ENCODE measurements at regions not wholly inside any gene's neighbourhood (a gene's known extent, or its start where the extent isn't known, plus 50 kb on each side); places are given as distances from the start of the nearest gene placed in this dataset.

DNA sequence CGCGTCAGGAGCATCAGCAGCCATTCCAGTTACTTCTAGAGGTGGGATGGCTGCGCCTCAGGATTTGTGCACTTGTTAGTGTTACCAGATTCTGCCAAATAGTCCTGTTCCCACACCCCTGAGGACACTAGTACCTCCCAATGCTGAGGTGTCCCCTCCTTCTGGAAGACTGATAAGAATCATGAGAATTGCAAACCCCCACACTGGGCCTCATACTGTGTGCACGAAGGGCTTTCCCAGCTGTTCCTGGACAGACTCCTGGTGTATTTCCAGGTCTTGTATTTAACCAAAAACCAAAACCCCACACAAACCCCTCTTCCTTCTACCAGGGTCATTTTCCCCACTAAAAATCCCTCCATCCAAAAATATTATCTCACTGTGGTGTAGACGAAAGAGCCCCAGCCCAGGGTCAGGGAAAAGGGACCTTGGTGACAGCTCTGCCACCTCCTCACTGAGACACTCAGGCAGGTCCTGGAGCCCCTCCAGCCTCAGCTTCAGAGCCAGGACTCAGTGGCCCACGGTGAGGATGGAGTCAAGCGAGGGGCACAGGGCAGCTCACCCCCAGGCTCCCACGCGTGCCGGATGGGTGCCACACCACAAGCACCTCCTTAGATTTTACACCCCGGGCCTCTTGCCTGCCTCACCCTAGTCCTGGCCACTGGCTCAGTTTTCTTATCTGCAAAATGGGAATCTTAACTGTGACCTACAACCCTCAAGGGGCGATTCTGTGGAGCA is 131.4 kb upstream of the RUNX3 start:
- DNase-seq (ENCODE audit: low read depth in 3 of 3, low spot score in 1 of 3): no peak

DNA sequence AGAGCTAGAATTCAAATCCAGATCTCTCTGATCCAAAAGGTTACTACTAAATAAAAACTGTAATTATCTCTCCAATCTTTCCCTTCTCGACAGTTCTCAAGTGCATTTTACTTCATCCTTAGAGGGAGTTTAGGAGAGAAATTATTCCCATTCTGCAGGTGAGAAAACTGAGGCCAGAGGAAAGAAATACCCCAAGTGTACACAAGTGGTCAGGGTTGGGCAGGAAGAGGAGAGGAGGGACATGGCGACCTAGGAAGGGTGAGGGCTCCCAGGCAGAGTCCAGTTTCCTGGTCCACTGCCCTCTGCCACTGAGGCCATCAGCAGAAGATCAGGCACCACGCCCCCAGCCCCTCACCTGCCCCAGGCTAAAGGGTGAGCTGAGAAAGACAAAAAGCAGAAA is 127.1 kb upstream of the RUNX3 start:
- no peak for DNase-seq (ENCODE audit: low read depth in 3 of 3, low spot score in 1 of 3)

DNA sequence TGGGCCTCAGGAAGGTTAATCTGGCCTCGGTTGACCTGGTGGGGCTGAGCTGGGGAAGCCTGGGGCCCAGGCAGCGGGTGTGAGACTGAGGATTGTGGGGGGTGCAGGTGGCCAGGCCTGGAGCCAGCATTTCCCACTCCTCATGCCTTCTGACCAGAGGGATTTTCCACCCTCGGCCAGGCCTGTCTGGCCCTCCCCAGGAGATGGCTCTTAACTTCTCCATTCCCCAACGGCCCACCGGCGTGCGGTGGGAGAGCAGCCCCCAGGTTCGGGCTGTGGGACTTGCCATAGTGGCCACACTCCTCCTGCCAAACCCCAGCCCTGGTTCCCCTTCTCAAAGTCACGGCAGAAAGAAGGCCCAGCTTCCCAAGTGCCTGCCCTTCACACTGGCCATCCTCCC is 126.5 kb upstream of the RUNX3 start:
- no peak for DNase-seq (ENCODE audit: low read depth in 3 of 3, low spot score in 1 of 3)

DNA sequence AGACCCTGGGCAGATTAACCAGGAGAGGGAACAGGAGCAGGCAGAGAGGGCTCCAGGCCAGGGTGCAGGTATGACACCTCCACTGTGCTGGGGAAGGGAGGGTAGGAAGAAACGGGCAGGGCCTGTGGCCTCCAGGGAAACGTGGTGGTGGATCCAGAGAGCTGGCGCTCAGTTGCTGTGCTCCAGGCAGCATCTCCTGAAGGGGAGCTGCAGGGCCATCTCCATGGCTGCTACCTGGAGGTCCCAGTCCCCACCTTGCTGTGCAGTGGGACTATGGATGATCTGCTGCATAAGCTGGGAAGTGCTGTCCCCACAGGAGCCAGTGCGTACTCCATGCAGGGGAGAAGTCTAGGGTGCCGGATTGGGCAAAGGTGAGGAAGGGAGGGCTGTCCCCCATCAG is 125.9 kb upstream of the RUNX3 start:
- DNase-seq (ENCODE audit: low read depth in 3 of 3, low spot score in 1 of 3): no peak

DNA sequence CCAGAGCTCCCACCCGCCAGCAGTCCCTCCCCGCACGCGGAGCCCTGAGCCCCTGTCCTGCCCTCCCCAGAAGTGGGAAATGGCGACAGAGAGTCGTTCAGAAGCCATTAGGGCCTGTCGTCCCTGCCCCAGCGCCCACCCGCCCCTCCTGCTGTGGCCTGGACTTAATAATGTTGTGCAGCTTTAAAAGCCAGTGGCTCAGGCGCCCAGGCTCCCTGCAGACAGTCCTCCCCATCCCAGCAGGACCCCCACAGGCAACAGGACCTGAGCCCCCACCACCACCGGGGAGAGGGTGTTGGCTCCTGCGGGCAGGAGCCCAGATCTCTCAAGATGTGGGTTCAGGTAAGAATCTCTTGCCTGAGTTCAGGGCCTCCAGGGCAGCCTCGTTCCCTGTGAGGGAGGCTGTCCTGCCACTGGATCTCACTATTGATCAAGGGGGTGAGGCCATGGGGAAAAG is 125.3 kb upstream of the RUNX3 start:
- no peak for DNase-seq (ENCODE audit: low read depth in 3 of 3, low spot score in 1 of 3)

DNA sequence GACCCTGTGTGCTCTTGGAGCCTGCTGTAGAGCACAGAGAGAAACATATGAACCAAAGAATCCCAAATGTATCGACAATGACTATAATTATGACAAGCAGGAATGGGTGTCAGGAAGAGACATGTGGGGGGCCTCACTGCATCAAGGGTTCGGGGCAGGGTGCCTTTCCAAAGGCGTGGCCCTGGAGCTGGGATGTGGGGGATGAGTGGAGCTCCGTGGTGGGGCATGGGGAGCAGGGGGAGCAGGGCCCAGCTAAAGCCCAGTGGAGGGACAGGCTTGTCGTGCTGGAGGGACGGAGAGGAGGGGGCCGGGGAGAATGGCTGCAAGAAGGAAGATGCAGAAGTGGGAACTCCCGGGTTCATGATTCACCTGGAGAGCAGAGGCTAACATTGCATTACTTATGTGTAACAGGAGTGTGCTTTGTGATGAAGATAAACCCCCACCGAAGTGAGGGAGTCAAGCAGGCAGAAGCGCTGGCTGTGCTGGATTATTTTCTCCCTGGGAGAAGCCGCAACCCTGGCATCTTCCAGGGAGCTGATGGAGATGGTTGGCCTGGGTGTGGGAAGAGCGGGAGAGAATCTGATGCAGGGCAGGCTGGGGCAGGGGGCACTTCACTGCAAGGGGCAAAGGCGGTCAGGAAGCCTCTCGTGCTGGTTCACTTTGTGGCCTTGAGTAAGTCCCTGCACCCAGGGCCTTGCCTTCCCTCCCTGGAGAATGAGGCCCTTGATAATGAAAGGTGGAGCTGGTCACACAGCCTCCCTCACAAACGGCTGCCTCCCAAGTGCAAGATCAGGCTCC is 124.6 kb upstream of the RUNX3 start:
- no peak for DNase-seq (ENCODE audit: low read depth in 3 of 3, low spot score in 1 of 3)

DNA sequence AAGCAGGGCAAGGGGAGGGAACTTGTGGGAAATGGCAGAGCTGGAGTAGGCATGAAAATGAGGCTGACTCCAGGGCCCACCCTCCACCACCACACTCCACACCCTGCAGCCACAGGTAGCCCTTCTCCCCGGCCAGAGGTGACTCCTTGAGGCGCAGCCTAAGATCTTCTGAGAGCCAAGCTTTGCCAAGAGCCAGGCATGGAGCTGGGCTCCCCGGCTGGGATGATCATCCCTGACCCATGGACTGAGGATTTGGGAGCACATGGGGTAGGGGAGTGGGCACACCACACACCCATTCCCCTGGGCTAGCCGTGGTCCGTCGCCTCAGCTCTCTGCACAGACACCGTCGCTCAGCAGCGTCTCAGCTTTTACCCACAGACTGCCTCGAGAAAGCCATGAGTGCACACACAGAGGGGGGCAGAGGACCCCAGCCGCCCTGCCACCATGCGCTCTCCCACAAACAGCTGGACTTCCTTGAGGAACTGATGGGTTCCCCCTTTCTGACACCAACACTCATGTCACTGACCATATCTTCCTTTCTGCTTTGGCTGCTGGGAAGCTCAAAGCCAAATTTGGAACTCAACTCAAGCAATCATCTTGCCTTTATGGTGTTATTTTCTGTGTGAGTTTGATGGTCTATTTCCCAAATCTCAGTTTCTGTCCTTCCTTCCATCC is 123.6 kb upstream of the RUNX3 start:
- no peak for DNase-seq (ENCODE audit: low read depth in 3 of 3, low spot score in 1 of 3)

DNA sequence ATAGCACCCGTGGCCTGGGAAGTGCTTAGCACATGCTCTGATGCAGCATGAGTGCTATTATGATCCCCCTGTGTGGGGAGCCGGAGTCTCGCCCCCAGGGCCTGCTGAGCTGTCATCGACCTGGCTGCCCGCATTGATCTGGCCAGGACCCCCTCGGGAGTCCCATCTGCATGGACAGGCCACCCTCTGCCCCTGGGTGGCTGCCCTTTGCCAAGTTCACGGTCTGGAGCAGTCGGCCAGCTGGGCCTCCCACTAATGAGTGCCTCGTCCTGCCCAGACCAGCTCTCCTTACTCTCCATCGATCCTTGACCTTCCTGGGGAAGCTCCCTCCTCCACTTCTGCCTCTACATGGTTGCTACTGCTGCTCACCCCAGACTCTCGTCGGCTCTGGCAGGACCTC is 121.8 kb upstream of the RUNX3 start:
- DNase-seq (ENCODE audit: low read depth in 3 of 3, low spot score in 1 of 3): no peak

DNA sequence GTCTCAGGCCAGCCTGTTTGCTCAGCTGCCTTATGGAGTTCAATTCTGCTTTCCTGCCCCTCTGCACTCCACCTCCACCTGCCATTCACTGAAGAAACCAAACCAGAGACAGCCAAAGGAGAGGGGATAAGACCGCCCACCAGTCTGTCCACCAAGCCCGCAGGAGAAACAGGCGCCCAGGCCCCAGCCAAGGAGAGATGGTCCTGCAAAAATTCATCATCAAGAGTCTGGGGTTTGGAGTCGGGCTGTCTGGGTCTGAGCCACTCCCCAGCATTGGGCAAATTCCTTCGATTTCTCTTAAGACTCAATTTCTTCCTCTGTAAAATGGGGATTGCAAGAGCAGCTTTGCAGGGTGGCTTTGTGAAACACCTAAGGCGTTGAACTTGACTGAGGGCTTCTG is 121.4 kb upstream of the RUNX3 start:
- DNase-seq (ENCODE audit: low read depth in 3 of 3, low spot score in 1 of 3): no peak

DNA sequence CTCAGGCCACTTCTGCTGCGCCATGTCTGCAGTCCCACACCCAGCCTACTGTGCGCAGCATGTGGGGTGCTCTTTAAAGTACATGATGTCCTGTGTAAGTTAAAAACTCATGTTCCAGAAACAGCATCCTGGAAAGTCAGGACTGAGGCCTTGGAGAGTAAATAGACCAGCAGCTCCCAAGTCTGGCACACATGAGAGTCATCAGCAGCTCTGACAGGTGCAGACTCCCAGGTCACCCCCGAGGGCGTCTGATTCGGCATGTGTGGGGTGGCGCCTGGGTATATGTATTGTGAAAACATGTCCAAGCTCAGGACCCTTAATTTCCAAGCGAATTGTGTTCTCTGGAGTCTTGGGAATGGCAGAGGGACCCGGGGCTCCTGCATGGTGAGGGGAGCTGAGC is 120.1 kb upstream of the RUNX3 start:
- DNase-seq (ENCODE audit: low read depth in 3 of 3, low spot score in 1 of 3): no peak

DNA sequence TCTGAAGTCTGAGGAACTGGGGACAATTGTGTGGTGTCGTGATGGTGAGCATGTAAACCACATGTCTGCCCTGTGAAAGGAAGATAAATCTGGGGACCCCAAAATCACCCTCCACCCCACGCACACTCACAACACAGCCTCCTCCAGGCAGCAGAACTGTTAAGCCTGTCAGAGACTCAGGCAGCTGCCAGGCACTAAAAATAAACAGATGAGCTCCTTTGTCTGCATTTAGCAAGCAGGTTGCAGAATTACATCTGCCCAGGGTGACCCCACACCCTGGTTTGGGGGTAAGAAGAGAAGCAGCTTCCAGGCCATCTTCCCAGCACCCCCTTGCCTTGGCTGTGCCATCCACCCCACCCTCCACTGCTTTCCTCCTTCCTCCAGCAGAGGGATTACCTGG is 119.1 kb upstream of the RUNX3 start:
- no peak for DNase-seq (ENCODE audit: low read depth in 3 of 3, low spot score in 1 of 3)

DNA sequence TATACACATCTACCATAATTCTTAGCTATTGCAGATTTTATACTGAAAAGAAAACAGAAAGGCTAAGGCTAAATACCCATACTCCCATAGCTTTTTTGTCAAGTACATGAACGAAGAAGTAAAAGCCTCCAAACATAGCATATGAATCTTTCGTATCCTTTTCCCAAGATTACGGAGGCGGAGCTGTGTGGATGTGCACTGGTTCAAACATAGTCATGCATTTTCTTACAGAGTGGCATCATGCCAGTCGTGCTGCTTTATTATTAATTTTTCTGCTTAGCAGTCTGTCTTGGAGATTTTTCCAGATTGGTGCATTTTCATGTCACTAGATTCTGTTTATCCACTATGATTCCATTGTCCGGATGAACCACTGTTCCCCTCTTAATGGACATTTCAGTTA is 118.7 kb upstream of the RUNX3 start:
- no peak for DNase-seq (ENCODE audit: low read depth in 3 of 3, low spot score in 1 of 3)

DNA sequence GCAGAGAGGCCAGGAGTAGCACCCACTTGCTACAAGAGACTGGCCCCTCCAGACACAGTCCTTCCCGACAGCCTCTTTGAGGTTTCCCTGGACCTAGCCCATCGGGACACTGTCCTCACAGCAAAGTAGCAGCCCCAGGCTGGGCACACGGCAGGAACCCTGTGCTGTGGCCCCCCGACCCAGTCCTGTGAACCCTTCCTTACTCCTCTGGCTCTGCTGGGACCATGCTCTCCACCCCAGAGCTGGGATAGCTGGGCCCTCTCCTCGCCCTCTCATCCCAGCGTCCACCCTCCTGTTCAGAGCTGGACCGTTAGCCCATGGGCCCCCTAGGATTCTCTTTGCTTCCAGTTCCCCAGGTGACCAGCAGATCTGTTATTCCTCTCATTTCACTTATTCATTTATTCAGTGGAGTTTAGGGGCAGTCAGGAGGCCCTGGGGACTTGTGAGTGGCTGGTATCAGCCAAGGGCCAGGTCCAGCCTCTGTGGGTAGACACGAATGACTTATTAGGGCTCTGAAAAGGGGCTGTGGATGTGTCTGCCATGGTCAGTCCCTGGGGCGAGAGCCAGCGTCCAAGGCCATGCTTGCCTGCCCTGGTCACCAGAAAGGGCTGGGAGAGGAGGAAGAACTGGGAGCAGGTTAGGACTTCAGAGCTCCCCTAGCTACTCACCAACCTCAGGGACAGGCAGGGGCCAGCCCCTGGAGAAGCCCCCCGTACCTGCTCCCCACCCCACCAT is 117.6 kb upstream of the RUNX3 start:
- DNase-seq (ENCODE audit: low read depth in 3 of 3, low spot score in 1 of 3): no peak

DNA sequence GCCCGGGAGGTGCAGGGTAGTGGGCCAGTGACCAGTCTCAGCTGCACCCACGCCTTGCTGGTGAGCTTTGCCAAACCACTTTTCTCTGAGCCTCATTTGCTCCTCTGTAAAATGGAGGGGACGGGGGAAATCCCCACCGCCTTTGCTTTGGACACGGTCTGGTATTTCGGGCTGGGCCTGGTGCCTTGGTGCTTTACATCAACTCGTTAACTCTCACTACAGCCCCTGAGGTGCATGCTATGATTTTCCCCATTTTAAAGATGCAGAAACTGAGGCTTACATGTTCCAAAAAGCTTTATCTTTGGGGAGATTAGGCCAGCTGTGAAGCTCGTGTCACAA is 116.1 kb upstream of the RUNX3 start:
- DNase-seq (ENCODE audit: low read depth in 3 of 3, low spot score in 1 of 3): no peak

DNA sequence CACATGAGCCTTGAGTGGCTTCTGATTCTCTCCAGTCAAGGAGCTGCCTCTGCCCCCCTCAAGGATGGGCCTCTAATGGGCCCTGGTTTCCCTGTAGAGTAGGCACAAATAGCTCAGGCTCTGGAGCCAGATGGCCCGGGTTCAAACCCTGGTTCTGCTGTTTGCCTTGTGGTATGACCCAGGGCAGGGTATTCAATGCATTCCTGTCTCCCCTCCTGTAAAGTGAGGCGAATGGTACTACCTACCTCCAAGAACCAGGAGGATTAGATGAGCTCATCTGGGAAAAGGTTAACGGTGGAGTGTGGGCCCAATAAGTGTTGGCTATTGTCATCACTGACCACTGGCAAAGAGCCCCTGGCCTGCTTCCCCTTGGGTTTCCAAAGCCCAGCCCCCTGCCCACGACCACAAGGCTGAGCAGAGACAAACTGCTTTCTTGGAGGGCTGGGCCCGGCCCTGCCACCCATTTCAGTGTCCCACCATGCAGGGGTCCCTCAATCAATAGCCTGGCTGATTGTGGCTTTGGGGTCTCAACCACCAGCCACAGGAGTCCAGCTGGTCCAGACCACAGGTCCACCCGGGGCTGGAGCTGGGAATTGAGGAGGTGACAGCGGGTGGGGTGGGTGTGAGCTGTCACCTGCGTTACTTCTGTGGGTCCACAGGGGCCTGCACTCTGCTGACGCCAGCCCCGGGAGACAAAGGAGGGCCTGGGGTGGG is 115.6 kb upstream of the RUNX3 start:
- DNase-seq (ENCODE audit: low read depth in 3 of 3, low spot score in 1 of 3): no peak

DNA sequence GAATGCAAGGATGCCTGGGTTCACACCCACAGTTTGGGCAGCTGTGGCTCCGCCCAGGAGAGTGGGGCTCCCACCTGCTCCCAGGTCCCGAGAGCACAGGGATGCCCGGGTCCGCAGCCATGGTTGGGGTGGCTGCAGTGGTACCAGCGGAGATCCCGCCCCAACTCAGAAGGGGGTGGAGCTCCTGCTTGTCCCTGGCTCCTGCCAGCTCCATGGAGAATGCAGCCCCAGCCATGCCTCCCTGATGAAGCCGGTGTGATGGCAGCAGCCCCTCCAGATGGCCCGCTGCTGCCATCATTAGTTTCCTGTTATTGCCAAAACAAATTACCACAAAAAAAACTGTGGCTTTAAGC is 113.1 kb upstream of the RUNX3 start:
- no peak for DNase-seq (ENCODE audit: low read depth in 3 of 3, low spot score in 1 of 3)

DNA sequence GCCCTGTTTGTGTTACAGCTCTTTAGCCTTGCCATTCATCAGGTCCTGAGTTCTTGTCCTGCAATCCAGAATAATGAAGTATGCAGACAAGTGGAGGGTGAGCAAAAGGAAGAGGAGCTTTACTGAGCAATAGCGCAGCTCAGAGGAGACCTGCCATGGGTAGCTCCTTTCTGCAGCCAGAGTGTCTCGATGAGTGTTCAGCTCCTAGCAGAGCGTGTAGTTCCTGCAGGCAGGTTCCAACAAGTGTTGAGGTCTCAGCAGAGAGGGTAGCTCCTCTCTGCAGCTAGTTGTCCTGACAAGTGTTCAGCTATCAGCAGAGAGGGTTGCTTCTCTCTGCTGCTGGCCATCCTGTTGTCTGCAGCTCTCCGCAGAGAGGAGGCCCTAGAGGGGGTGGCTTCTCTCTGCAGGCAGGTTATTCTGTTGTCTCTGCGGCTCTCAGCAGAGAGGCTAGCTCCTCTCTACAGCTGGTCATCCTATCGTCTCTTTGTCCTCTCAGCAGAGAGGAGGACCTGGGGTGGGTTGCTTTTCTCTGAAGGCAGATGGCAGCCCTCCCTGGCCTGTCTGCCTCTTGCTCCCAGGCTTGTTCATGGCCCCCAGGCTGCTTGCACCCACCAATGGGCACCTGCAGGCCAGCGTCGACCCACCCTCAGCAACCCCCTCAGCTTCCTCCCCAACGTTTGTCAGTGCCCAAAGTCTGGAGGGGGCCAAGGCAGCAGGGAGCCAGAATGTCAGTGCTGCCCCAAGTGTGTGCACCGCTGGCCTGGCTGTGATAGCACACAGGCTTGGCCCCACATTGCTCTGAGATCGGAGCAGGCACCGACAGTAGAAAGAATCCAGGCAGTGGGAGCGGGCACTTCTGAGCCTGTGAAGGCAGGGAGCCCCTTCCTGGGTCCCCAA is 112.5 kb upstream of the RUNX3 start:
- no peak for DNase-seq (ENCODE audit: low read depth in 3 of 3, low spot score in 1 of 3)

DNA sequence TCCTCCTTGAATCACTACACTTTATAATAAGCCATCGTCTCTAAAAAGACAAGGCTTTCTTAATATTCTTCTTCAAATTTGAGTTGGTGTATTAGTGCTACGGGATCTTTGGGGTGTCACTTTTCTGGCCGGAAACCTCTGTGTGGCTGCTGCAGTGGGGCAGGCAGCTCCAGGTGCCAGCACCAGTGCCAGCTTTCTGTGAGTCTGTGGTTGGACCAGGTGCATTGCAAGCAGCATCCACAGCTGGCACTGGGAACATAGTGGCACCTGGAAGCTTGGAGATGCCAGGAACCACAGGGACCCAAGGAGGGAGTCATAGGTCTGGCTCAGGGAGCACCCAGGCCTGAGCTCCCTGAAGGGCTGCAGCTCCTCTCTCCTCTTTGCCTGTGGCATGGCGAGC is 111.8 kb upstream of the RUNX3 start:
- DNase-seq (ENCODE audit: low read depth in 3 of 3, low spot score in 1 of 3): no peak

DNA sequence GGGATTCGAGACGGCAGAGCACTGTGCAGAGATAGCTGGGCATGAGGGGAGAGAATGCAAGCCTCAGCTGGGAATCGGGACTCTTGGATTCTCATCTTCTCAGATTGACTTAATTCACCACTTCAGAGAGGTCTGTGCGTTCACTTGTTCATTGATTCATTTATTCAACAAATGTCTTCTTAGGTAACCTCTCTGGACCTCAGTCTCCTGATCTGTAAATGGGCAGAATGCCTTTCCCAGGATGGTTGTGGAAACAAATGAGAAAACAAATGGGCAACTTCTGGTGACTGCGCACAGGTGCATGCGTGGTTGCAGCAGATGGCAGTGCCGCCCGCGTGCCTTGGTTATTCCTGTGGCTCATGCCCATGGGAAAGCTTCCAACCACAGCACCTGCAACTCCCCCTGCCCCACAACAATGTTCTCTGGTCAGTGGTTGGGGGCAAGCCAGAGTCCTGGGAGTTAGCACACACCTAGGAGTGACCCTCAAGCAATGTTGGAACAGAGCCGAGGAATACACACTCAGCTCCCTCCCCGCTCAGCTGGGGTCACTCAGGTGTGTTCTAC is 110.1 kb upstream of the RUNX3 start:
- no peak for DNase-seq (ENCODE audit: low read depth in 3 of 3, low spot score in 1 of 3)

DNA sequence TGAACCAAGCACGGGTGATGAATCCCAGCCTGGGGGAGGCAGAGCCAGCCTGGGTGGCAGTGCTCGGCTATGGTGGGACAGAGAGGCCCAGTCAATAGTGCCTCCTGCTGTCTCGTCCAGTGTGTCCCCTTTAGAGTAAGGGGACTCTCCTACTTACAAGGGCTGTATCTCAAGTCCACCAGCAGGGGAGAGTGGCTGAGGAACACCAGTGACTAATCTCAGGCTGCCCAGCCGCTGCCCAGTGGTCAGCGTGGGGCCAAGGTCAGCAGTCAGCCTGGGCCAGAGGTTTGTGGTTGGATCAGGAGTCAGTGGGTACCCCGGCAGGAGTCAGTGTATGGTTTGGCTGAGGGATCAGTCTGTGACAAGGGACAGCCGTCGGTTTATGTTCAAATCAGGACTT is 109.2 kb upstream of the RUNX3 start:
- DNase-seq (ENCODE audit: low read depth in 3 of 3, low spot score in 1 of 3): no peak

Data from stimulated activated CD4-positive, alpha-beta T cell treated with anti-CD3 and anti-CD28 coated beads, TNF-alpha, amount 100 ng/mL, for 1 hour (primary cell).